CD4-positive, alpha-beta T cell treated with Interleukin-10 for 1 hour (primary cell): ENCODE measurements at regions not wholly inside any gene's neighbourhood (a gene's known extent, or its start where the extent isn't known, plus 50 kb on each side); places are given as distances from the start of the nearest gene placed in this dataset.

Experiments
- DNase-seq: peaks from one replicate; pipeline ENCODE4 v3.0.0-alpha.2; 2020

DNA sequence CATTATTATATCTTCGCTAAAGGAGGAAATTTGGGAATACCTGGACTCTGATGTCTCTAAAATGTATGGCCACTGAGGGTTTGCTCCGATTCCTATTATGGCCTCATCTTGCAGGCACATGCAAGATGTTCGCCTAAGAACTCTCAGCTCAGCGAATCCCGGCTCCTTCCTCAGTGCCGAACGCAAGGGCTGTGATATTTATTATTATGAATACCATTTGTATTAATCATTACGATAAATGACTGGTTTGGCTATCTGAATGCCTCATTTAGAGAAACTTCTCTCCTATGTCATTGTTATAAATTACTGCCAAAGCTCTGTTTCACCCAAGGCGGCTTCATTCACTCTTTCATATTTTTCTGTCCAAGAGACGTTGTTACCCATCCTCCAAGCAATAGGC, 369.7 kb upstream of the TSHZ3 start:
- DNase-seq: no peak

DNA sequence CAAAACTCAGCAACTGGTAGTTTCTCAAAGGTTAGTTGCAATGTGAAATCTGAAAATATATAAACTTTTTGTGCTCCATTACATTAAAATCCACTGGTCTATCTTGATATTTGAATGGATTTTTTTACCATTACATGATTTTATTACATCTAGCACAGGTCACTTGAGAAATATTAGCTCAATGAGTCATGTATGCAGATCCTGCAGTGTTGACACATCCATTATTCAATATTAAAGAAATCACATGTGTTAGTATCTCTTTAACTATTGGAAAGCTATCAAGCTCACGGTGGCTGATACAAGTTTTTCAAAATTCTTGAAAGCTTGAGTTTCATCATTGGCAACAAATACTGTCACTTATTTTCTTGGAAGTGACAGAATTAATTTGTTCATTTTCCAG, 373.9 kb upstream of the TSHZ3 start:
- DNase-seq: no peak

DNA sequence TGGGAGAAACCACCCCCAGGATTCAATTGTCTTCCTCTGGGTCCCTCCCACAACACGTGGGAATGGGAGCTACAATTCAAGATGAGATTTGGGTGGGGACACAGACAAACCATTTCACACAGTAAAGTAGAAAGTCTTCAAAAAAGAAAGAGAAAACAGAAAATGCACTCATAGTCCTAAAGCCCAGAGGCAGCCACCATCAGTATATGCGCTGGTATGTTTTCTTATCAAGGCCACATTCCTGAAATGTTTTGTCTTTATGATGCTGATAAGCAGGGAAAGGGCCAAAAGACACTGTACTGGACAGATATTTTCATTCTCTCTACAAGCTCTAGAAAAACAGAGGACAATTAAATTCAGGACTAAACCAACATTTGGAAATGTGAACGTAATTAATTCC, 375.8 kb upstream of the TSHZ3 start:
- DNase-seq: no peak

DNA sequence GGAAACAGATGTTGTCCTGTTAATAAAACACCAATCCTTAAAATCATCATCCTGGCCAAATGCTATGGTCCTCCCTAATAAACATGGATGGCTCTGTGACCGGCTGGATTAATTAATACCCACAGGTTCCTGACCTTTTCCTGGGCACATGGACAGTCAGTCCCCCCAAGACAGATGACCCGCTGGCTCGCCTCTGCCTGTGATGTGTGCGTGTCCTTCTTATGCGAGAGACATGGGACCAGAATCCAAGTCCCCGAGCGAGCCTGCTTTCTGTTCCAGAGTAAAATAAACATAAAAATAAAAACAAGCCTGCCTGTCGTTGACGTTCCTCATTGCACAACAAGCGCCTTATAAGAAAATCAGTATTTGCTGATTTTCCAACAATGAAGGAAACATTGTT, 378.3 kb upstream of the TSHZ3 start:
- no peak for DNase-seq

DNA sequence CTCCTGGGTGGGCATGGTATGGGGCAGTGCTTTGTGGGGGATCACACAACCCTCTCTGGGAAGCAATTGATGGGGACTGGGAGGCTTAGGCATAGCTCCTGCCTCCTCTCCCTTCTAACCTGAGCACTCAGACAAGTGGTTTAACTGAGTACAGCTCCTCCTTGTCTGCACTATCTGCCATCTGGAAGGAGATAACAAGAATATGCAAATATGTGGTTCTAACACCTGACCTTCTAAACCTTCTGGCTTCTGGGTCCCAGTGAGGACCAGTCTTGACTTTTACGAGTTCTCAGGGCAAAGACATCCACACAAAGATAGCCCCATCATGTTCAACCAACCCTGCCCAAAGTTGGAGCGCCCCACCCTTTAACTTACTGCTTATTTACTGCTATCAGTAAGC, 381.0 kb upstream of the TSHZ3 start:
- no peak for DNase-seq

DNA sequence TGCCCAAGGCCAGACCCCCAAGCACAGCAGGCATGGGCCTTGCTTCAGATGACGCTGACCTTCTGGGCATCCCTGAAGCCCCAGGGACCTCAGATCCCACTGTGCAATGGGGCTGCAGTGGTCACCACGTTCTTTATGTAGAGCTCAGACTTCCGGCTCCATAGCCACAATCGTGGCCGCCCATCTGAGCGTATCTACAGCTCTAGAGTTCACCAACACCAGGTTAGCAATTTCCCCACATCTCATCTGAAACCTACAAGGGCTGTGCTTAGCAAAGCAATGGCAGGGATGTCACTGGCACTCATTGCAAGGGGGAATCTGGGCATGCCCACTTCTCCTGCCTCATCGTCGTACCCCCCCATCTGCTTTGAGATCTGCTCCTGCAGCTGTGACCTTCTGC, 384.4 kb upstream of the TSHZ3 start:
- no peak for DNase-seq

DNA sequence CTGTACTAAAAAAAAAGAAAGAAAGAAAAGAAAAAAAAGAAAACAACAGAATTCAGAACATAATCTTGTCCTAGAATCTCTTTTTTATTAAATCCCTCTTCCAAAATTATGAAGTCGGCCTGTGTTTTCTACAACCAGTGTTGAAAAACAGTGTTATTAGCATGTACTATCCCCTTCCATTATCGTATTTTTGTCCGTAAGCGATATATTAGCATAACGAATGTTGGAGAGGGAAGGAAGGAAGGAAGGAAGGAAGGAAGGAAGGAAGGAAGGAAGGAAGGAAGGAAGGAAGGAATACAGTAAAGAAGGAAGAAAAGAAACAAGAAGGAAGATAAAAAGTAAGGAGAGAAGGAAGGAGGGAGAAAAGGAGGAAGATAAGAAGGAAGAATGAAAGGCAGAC, 393.0 kb upstream of the TSHZ3 start:
- DNase-seq: no peak

DNA sequence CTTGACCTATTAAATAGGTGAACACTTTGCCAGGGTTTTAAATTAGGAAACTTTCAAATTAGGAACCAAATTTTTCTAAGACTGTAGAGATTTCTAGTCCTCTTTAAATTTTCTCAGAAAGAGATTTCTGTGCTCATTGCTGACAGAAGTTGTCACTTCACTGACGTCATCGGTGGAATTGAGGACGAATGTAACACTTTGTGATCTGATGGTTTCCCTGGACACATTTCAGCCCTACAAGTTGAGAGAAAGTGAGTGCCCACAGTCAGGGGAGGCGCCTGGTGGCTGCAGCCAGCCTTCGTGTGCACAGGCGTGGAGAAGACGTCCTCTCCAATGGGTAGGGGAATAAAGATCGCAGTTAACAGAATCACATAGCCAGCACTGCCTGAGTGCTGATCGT, 396.5 kb upstream of the TSHZ3 start:
- no peak for DNase-seq

DNA sequence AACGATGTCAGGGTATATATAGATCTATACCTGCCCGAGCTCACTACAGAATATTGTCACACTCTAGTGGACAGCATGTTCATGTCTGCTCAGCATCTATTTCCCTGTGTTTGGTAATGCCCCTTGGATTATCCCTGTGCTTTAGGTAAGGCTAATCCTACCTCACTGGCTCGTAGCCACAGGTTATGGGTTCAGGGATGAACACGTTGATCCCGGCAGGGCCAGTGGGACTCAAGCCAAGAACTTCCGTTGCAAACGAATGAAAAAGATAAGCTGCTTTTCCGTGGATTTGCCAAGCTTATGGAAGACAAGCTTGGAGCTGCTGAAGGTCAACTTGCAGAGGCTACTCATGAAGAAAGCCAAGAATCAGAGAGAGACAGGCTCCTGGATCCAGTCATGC, 400.0 kb upstream of the TSHZ3 start:
- no peak for DNase-seq

DNA sequence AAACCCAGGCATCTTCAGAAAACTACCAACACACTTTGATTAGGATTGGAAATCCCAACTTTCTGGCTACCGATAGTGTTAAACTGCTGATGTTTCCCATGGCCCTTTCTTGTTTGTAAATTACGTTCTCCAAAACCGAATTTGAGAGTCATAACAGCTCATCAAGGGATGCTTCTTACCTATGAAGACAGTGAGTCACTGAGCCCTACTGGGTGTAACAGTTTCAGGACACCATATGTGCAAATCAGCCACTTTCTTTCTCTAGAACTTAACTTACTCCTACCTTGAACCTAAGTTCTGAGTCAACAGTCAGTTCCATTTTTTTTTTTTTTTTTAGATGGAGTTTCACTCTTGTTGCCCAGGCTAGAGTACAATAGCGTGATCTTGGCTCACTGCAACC, 410.1 kb upstream of the TSHZ3 start:
- DNase-seq: no peak

DNA sequence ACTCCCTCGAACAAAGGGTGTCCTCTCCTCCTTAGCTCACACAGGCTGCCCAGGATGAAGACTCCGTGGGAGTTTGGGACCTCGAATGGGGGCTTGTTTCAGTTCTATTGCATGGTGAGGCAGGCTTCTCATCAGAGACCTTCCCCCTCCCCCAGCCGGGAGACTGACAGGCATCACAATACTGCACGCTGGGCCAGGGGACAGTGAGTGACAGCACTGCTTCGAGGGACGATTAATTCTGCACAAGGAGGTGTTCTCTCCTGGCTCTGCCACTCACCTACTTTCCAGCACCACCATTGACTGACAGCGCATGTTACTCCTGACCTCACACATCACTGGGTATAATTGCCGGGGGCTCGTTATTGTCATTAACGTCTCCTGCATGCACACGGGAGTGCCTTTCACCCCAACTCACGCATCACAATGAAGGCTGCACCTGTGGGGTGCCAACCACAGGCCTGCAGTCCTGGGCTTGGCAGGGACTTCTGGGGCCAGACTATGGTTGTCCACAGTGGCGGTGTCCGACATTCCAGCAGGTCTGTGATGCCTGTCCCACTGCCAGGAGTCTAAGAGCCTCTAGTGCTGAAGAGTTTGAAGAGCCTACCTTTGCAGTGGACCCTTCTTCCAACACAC, 412.2 kb upstream of the TSHZ3 start:
- no peak for DNase-seq

DNA sequence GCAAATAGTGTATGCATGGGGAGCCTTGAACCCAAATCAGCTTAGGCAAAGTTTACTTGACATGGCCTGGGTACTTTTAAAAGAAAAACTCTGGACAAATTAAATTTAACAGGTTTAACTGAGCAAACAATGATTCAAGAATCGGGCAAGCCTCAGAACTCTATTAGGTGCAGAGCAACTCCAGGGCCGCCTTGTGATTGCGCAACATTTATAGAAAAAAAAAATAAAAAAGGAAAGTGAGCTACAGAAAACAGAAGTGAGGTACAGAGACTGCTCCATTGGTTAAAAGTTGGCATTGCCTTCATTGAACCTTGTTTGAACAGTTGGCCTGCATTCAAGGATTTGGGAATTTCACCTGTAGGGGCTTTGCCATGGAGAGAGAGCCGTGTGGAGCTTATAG, 421.0 kb upstream of the TSHZ3 start:
- no peak for DNase-seq

DNA sequence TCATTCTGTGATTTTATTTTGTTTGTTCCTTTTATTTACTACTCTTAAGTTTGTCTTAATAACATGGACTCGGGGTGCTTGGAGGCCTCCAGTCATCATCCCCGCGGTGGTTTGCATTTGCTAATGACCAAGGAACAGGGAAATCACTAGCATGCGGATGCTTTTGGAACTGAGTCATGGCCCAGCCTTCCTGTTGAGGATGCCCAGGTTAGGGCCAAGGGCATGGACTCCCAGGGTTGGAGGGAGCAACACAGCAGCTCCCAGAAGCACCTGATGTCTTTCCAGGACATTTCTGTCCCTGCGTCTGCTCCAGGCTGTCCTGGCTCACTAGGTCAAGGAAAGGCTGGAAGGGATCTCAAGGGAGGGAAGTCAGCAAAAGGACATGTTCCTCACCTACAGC, 423.7 kb upstream of the TSHZ3 start:
- no peak for DNase-seq

DNA sequence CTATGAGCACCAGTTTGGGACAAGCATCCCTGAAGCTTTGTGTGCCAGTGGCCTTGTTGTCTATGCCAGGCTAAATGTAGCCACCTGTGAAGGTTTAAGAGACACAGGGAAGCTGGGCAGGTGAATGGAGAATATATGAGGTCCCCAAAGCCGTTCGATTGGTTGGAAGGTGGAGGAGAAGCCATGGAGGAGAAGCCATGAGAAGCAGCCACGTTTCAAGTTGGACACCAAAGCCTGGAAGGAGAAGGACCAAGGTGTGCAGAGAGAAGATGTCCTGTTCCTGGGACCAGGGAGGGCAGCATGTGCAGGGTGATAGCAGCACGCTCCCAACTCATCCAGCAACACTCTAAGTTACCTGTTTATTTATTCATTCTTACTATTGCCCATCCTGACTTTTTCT, 432.3 kb upstream of the TSHZ3 start:
- DNase-seq: no peak

DNA sequence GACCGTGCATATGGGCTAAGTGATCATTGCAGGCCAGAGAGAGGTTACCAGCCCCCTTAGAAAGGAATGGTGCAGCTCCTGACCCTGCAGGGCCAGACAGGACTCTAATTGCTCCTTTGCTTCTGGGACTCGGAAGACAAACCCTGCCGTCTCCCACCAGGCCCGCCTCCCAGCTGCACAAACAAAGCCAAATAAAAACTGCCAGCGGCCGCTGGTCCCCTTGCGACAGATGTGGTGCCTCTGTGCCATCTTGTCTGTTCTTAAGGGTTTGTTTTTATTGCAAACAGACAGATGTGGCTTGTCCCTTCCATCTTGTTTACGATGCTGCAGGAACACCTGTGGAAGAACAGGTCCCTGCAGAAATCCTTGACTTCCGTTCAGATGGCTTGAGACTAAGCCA, 434.4 kb upstream of the TSHZ3 start:
- no peak for DNase-seq

DNA sequence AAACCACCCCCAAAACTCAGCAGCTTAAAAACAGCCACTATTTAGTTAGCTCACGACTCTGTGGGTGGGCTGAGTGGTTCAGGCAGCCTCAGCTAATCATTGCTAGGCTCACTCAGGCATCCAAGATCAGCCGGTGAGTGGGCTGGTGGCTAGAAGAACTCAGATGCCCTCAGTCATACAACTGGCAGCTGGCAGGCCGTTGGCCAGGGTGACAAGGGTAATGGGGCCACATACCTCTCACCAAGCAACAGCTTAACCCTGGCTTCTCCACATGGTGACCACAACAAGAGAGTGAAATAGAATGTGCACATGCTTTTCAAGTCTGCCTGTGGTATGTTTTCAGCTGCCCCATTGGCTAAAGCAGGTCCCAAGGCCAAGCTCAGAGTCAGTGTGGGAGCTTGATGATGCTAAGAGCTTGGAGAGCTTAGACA, 435.4 kb upstream of the TSHZ3 start:
- DNase-seq: no peak

DNA sequence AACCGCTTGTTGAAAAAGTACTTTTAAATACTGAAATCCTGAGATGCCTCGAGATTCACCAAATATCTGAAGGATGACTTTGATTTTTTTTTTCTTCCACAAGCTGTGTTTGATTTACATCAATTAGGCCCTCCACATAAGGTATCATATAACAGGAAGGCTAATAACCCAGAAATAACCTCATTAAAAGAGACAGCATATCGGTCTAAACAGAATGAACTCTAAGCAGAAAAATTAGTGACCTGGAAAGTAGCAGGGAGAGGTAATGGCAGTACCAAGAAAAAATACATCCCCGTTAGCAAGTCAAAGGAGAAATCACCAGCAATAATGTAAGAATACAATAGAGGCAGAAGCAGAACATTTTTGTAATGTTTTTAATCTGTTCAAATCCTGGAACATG, 452.4 kb upstream of the TSHZ3 start:
- DNase-seq: no peak

DNA sequence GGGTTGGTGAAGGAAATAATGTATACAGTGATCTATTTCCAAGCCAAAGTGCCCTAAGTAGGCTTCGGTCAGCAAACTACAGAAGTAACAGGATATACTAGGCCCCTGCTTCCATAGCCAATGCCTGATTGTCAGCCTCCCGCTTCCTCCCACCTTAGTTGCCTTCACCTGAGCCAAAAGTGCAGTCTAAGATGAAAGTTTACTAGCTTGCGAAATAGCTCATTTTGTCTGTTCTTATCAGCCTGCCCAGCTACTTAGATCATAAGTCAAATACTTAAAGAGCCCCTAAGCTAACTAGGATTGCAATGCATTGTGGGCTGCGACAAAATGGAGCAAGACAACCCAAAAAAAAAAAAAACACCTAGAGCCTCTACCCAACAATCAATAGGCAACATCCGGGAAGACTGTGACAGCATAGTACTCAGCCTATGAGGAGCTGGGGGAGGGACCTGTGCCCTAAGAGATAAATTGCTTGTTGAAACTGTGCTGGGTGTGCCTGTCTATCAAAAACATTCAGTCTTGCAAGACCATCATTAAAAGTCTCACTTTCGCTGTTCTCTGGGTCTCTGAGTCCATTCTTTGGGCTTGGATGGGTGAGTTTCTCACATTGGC, 454.7 kb upstream of the TSHZ3 start:
- no peak for DNase-seq

DNA sequence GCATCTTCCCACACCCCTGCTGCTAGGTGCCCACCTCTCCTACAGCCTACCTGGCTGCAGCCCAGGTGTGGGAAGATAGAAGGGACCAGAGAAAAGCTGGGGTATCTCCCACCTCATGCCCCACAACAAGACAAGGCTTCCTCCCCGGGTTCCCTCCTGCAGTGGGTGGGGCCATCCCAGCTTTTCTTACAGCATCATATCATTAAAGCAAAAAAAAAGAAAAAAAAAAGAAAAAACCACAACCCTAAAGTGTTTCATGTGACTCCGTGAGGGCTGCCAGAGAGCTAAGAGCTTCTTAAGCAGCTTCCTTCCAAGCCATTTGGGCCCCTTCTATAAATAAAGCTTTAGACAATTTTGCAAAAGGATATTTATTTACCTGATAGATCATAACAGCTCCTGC, 455.4 kb upstream of the TSHZ3 start:
- no peak for DNase-seq

DNA sequence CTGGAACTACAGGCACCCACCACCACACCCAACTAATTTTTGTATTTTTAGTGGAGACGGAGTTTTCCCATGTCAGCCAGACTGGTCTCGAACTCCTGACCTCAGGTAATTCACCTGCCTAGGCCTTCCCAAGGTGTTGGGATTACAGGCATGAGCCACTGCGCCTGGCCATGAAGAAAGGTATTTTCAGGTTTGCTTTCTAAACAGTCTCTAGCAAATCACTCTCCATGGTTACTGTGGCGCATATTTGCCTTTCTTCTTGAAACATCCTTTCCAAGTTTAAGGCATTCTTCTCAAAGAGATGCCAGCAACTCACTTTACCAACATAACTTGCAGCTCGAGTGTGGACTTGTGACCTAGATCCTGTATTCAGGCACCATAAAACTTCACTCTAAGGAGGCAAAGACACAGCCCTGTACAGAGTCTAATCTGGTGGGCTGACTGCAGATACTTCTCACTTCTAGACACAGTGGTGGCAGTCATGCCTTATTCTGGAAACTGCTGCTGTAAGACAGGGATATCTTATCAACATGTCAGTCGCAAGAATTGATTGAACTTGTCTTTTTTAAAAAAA, 461.4 kb upstream of the TSHZ3 start:
- DNase-seq: no peak

DNA sequence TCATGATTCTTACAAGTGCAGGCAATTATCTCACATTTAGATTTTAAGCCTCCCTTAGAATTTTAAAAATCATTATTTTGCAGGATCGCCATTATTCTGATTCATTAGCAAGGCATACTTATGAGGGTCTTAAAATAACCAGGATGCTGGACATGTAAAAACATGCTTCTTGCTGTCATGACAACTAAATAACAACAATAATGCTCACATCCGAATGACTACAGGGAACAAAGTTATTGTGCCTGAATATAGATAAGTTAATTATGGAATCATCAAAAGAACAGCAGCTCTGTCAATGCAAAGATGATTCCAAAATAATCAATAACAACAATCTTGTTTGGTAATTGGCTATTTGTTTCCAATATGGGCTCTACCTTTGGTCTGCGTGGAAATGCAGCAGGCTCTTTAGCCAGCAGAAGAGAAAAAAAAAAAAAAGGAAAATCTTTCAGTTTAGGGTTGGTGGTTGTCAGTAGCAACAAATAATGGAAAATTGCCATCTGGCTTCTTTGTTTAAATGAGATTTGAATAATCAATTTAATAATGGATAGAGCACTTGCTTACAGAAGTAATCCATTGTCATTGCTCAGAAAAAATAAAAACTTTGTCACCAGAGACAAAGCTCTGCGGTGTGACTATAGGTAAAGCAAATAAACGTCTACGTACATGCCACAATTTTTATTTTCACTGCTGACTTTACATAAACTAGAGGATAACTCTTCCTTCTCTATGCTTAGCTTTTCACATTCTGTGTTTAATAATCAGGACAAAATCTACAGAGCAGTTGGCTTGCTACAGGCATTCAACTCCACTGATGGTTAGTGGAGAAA, 468.9 kb upstream of the TSHZ3 start:
- DNase-seq: no peak

DNA sequence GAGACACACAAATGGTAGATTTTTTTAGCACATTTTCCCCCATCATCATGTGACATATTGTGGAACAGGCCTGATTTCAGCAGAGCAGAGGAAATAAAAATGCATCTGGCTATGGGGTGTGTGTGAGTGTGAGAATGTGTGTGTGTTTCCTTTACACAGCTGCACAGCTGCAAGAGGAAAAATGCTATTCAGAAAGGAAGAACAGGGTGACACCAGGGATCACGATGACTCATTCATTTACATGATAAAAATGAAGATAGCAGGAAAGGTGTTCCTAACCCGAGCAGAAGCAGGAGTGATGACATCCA, 469.5 kb upstream of the TSHZ3 start:
- no peak for DNase-seq

DNA sequence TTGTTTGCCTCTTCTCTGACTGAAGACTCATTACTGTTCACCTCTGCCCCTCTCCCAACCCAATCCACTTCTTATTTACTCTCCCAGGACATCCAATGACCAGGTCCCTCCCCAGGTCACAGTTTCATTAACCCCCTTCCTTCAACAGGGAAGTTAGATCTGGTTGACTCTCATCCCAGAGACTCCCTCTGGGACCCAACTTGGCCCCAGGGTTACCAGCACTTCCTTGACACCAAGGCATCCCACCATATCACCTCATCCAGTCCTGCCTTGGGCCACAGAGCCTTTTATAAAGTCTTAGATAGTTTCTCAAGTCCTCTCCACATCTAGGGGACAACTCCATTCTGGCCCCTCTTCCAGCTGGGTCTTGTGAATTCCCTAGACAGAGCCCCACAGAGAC, 470.6 kb upstream of the TSHZ3 start:
- DNase-seq: no peak

DNA sequence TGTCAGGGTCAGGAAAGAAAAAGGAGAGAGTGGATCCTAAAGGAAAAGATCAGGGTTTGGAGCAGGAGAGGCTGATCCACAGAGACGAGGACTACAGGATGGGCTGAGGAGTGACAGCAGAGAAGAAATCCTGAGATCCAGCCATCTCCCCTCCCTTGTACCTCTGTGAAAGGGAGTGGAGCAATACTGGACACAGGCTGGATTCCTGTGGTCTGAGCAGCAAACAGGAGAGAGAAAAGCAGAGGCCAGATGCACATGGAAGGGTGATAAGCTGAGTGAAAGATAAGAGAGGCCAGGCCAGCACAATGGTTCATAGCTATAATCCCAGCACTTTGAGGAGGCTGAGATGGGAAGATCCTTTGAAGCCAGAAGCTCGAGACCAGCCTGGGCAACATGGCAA, 472.1 kb upstream of the TSHZ3 start:
- DNase-seq: no peak
